ENCODE measurements at regions not wholly inside any gene's neighbourhood (a gene's known extent, or its start where the extent isn't known, plus 50 kb on each side); places are given as distances from the start of the nearest gene placed in this dataset.
"Not testable (repeated sequence)": the region's sequence is repeated elsewhere in the genome, so short reads cannot be mapped to it uniquely, and the experiment has no call there.

- TF ChIP-seq BACH2 (CRISPR knock-in tag; IDR thresholded peaks at IDR 0.05; ENCODE audit: borderline replicate concordance); TCF4 (CRISPR knock-in tag; IDR thresholded peaks at IDR 0.05; ENCODE audit: borderline replicate concordance); POU6F1 (CRISPR knock-in tag; IDR thresholded peaks at IDR 0.05; ENCODE audit: borderline replicate concordance, low read depth); ZFP30 (CRISPR knock-in tag; IDR thresholded peaks at IDR 0.05); TOX (CRISPR knock-in tag; IDR thresholded peaks at IDR 0.05; ENCODE audit: borderline replicate concordance); PPARA (CRISPR knock-in tag; IDR thresholded peaks at IDR 0.05; ENCODE audit: borderline replicate concordance); ZFP3 (CRISPR knock-in tag; IDR thresholded peaks at IDR 0.05): not testable (repeated sequence)
Observed at GRCh38 chr13:18618442-18618841, 563.2 kb downstream of the TUBA3C start.
